ENCODE measurements at regions not wholly inside any gene's neighbourhood (a gene's known extent, or its start where the extent isn't known, plus 50 kb on each side); places are given as distances from the start of the nearest gene placed in this dataset.

DNA sequence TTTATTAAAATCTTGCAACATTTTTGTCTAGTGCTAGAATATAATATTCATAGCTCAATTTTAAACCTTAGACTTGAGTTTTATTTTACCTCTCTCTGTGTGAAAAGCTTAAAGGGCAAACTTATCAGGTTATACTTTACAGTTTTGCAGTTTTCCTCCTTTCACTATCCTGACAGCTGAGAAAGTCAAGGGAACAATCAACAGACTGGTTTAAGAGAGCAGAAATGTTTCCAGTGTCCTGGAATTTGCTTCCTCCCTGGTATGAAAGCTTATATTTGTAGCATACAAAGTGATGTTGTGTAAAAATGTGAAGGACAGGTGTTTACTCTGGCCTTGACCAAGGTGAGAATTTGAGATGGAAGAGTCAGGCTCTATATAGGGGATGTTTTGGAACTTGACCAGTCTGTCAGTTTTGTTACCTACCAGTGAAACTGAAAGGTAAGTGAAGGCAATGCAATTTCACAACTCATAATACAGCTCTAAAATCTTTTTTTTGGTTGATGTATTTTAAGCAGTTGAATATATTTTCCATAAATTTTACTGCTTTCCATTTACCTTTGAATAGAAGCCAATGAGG is 64.6 kb downstream of the FHIP1A start:
- H3K4me3 Mint-ChIP-seq: no peak overlapping the region
- POLR2A ChIA-PET: no interaction called here

DNA sequence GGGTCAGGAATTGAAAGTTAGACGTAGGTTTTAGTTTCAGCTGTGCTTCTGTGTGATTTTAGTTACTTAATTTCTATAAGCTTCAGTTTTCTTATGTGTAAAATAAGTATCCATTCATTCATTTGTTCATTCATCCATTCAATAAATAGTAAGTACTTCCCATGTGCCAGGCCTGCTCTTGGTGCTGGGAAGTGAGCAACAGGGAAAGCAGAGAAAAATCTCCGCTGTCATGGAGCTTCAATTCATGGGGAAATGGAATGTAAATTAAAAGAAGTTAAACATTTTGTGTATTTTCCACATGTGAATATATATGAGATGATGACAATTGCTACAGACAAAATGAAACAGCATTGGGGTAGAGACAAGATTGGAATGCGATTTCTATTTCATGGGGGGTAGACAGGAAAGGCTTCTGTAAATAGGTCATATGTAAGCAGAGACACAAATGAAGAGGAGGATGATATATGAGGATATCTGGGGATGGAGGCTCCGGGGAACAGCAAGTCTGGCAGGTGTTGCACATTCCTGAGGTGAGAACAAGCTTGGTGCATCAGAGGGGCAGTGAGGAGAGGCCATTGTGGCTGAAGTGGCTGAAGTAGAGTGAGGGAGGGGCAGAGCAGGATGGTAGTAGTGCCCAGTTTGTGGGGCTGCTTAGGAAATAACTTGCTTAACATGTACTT is 66.2 kb downstream of the FHIP1A start:
- H3K27ac ChIP-seq (ENCODE audit: low read depth, low read length): no peak overlapping the region
- Mint-ChIP-seq H3K4me1 (no peaks in the 10 kb centered on the region), H3K36me3 (no peaks in the 10 kb centered on the region), H3K27me3 (peaks cover 12 to 25% of the 10 kb centered on the region in 2 donors), H3K9me3 (peaks cover 0 to 3% (median 0%) of the 10 kb centered on the region in 5 donors), H3K27ac (no peak overlapping the region), H3K4me3 (no peak overlapping the region)
- no peaks in the 10 kb centered on the region for H3K9me3 ChIP-seq (ENCODE audit: low read length)
- no peak for DNase-seq
- H3K36me3 ChIP-seq (ENCODE audit: insufficient read depth, low read length): no peaks in the 10 kb centered on the region
- no peak overlapping the region for H3K4me3 ChIP-seq (ENCODE audit: low read length)
- POLR2A ChIA-PET: no interaction called here
- CTCF ChIA-PET: no interaction called here
- H3K4me1 ChIP-seq (ENCODE audit: insufficient read depth, low read length): no peaks in the 10 kb centered on the region
- H3K27me3 ChIP-seq (ENCODE audit: insufficient read depth, low read length, poor library complexity, severe bottlenecking): no peaks in the 10 kb centered on the region

More for the DNA sequence above, 64.6 kb downstream of the FHIP1A start:
- CTCF ChIA-PET: no interaction called here
- Mint-ChIP-seq H3K27ac (no peak overlapping the region), H3K36me3 (no peaks in the 10 kb centered on the region), H3K9me3 (peaks cover 0 to 3% (median 0%) of the 10 kb centered on the region in 5 donors), H3K27me3 (peaks cover 12 to 28% of the 10 kb centered on the region in 2 donors), H3K4me1 (no peaks in the 10 kb centered on the region)
- Histone ChIP-seq H3K9me3 (ENCODE audit: low read length) (no peaks in the 10 kb centered on the region), H3K4me3 (ENCODE audit: low read length) (no peak overlapping the region), H3K27me3 (ENCODE audit: insufficient read depth, low read length, poor library complexity, severe bottlenecking) (no peaks in the 10 kb centered on the region), H3K4me1 (ENCODE audit: insufficient read depth, low read length) (no peaks in the 10 kb centered on the region), H3K27ac (ENCODE audit: low read depth, low read length) (no peak overlapping the region), H3K36me3 (ENCODE audit: insufficient read depth, low read length) (no peaks in the 10 kb centered on the region)
- no peak for DNase-seq

DNA sequence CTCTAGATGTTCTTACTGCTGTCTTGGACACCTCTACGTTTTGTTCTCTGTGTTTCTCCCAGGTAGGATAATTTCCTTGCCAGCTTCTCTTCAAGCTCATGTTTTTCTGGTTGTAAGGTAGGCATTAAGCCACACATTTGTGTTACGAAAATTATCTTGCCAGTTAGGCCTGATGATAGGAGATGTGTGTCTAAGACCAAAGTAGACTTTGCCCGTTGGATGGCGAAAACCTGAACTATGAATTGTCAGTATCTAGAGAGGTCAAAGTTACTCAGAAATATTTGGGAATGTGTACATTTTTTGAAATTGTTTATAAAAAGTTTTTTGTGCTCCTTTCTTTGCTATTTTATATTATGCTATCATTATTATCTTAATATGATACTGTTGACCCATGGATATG is 72.8 kb downstream of the FHIP1A start:
- H3K4me1 Mint-ChIP-seq: no peaks in the 10 kb centered on the region
- H3K9me3 Mint-ChIP-seq: no peaks in the 10 kb centered on the region
- no peak for DNase-seq
- CTCF ChIA-PET: no interaction called here
- H3K4me3 Mint-ChIP-seq: no peak overlapping the region
- H3K4me1 ChIP-seq (ENCODE audit: insufficient read depth, low read length): no peaks in the 10 kb centered on the region
- no peaks in the 10 kb centered on the region for H3K36me3 ChIP-seq (ENCODE audit: insufficient read depth, low read length)
- H3K27me3 ChIP-seq (ENCODE audit: insufficient read depth, low read length, poor library complexity, severe bottlenecking): no peaks in the 10 kb centered on the region
- POLR2A ChIA-PET: no interaction called here
- no peaks in the 10 kb centered on the region for H3K9me3 ChIP-seq (ENCODE audit: low read length)
- peaks cover 7 to 21% of the 10 kb centered on the region in 2 donors for H3K27me3 Mint-ChIP-seq
- no peak overlapping the region for H3K27ac Mint-ChIP-seq
- H3K36me3 Mint-ChIP-seq: no peaks in the 10 kb centered on the region
- no peak overlapping the region for H3K4me3 ChIP-seq (ENCODE audit: low read length)
- no peak overlapping the region for H3K27ac ChIP-seq (ENCODE audit: low read depth, low read length)

DNA sequence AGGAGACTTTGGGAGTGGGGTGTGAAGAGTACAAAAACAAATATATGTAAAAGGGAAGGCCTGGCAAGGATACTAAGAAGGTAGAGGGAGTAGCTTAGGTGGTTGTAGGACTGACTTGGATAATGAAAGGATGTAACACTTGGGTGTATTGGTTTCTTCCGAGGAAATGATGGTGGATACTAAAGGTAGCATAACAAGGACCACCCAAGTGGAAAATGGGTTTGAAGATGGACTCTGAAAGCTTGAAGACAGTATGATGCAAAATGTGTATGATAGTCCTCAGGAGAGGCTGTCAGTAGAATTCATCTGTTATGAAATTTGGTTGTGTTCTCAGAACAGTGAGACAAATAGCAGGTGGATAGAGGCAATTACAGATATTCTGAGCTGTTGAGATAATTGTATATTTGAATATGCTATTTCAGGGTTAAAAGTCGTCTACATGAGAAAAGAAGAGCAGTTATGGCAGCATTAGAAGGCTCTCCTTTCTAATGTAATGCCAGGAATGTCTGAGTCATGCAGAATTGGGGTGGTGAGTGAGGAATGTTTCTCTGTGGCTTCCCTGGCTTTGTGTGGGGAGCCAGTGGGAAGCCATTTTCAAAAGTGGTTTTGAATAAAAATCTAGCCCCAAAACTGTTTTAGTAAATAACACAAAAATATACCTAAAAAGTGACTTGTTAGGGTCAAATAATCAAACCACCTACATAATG is 75.6 kb downstream of the FHIP1A start:
- Mint-ChIP-seq H3K4me1 (no peaks in the 10 kb centered on the region), H3K4me3 (no peak overlapping the region), H3K36me3 (peaks cover 0 to 13% (median 0%) of the 10 kb centered on the region in 3 donors), H3K27me3 (peaks cover 15 to 39% of the 10 kb centered on the region in 2 donors), H3K9me3 (peaks cover 0 to 10% (median 5%) of the 10 kb centered on the region in 5 donors), H3K27ac (no peak overlapping the region)
- Histone ChIP-seq H3K36me3 (ENCODE audit: insufficient read depth, low read length) (no peaks in the 10 kb centered on the region), H3K27ac (ENCODE audit: low read depth, low read length) (no peak overlapping the region), H3K4me1 (ENCODE audit: insufficient read depth, low read length) (no peaks in the 10 kb centered on the region), H3K9me3 (ENCODE audit: low read length) (no peaks in the 10 kb centered on the region), H3K4me3 (ENCODE audit: low read length) (no peak overlapping the region), H3K27me3 (ENCODE audit: insufficient read depth, low read length, poor library complexity, severe bottlenecking) (peaks cover 3% of the 10 kb centered on the region)
- DNase-seq: no peak
- ChIA-PET CTCF (no interaction called here), POLR2A (no interaction called here)

DNA sequence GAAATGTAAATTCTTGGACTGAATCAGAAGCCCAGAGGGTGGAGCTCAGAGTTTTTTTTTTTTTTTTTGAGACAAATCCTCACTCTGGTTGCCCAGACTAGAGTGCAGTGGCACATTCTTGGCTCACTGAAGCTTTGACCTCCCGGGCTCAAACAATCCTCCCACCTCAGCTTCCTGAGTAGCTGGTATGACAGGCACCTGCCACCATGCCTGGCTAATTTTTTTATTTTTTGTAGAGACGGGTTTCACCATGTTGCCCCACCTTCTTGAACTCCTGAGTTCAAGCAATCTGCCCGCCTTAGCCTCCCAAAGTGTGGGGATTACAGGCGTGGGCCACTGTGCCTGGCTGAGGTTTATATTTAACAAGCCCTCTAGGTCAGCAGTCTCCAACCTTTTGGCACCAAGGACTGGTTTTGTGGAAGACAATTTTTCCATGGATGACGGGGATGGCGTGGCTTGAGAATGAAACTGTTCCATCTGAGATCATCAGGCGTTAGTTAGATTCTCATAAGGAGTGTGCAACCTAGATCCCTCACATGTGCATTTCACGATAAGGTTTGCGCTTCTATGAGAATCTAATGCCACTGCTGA is 76.7 kb downstream of the FHIP1A start:
- POLR2A ChIA-PET: no interaction called here
- peaks cover 15 to 37% of the 10 kb centered on the region in 2 donors for H3K27me3 Mint-ChIP-seq
- Histone ChIP-seq H3K27me3 (ENCODE audit: insufficient read depth, low read length, poor library complexity, severe bottlenecking) (peaks cover 3% of the 10 kb centered on the region), H3K27ac (ENCODE audit: low read depth, low read length) (no peak overlapping the region), H3K4me1 (ENCODE audit: insufficient read depth, low read length) (no peaks in the 10 kb centered on the region), H3K4me3 (ENCODE audit: low read length) (no peak overlapping the region), H3K9me3 (ENCODE audit: low read length) (no peaks in the 10 kb centered on the region), H3K36me3 (ENCODE audit: insufficient read depth, low read length) (no peaks in the 10 kb centered on the region)
- H3K4me1 Mint-ChIP-seq: no peaks in the 10 kb centered on the region
- H3K4me3 Mint-ChIP-seq: no peak overlapping the region
- peaks cover 0 to 13% (median 0%) of the 10 kb centered on the region in 3 donors for H3K36me3 Mint-ChIP-seq
- no peak overlapping the region for H3K27ac Mint-ChIP-seq
- DNase-seq: no peak
- CTCF ChIA-PET: no interaction called here
- H3K9me3 Mint-ChIP-seq: peaks cover 0 to 15% (median 5%) of the 10 kb centered on the region in 5 donors

DNA sequence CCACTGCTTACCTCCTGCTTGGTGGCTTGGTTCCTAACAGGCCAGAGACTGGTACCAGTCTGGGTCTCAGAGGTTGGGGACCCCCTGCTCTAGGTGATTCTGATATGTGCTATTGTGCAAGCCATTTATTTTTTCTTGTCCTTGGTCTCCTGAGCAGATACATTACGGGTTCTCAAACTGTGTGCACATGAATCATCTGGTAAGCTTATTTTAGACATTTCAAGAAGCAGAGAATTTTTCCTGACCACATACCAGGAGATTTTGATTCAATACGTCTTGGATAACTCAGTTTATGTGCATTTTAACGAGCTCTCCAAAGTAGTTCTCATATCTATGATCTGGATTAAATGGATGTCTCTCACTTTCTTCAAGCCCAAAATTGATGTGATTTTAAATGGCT is 77.2 kb downstream of the FHIP1A start:
- H3K4me1 ChIP-seq (ENCODE audit: insufficient read depth, low read length): no peaks in the 10 kb centered on the region
- Mint-ChIP-seq H3K4me3 (no peak overlapping the region), H3K36me3 (peaks cover 0 to 13% (median 0%) of the 10 kb centered on the region in 3 donors), H3K27ac (no peak overlapping the region), H3K4me1 (no peaks in the 10 kb centered on the region), H3K27me3 (peaks cover 13 to 35% of the 10 kb centered on the region in 2 donors), H3K9me3 (peaks cover 0 to 21% (median 9%) of the 10 kb centered on the region in 5 donors)
- peaks cover 3% of the 10 kb centered on the region for H3K27me3 ChIP-seq (ENCODE audit: insufficient read depth, low read length, poor library complexity, severe bottlenecking)
- H3K4me3 ChIP-seq (ENCODE audit: low read length): no peak overlapping the region
- DNase-seq: no peak
- no peaks in the 10 kb centered on the region for H3K9me3 ChIP-seq (ENCODE audit: low read length)
- no peak overlapping the region for H3K27ac ChIP-seq (ENCODE audit: low read depth, low read length)
- POLR2A ChIA-PET: no interaction called here
- H3K36me3 ChIP-seq (ENCODE audit: insufficient read depth, low read length): no peaks in the 10 kb centered on the region
- CTCF ChIA-PET: no interaction called here

DNA sequence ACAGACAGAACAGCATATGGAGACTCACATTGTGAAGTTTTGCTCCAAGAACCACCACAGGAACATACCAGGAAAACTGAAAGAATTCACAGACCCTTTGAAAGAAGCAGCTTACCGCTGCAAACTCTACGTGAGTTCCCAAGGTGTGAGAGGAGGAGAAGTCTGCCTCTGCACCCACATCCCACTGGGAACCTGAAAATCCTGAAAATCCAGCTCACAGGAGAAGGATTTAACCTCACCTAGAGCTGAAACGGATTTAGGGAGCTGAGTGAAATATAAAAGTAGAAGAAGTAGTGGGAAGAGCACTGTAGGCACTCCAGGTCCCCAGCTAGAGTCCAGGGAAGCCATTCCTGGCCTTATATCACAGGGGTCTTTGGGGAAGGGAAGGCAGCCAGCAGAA is 80.0 kb downstream of the FHIP1A start:
- Histone ChIP-seq H3K4me1 (ENCODE audit: insufficient read depth, low read length) (no peaks in the 10 kb centered on the region), H3K9me3 (ENCODE audit: low read length) (no peaks in the 10 kb centered on the region), H3K27me3 (ENCODE audit: insufficient read depth, low read length, poor library complexity, severe bottlenecking) (peaks cover 3% of the 10 kb centered on the region), H3K27ac (ENCODE audit: low read depth, low read length) (no peak overlapping the region), H3K4me3 (ENCODE audit: low read length) (no peak overlapping the region), H3K36me3 (ENCODE audit: insufficient read depth, low read length) (no peaks in the 10 kb centered on the region)
- CTCF ChIA-PET: interaction anchor here (1.4 kb wide), 1 partner anchor 10 kb away, joined by 3 read pairs; no protein-coding TSS in a partner anchor
- Mint-ChIP-seq H3K27ac (no peak overlapping the region), H3K4me1 (no peaks in the 10 kb centered on the region), H3K9me3 (peaks cover 0 to 29% (median 26%) of the 10 kb centered on the region in 5 donors), H3K27me3 (peaks cover 13 to 29% of the 10 kb centered on the region in 2 donors), H3K36me3 (peaks cover 0 to 16% (median 0%) of the 10 kb centered on the region in 3 donors), H3K4me3 (no peak overlapping the region)
- POLR2A ChIA-PET: no interaction called here
- DNase-seq: no peak

Data from CD8-positive, alpha-beta memory T cell (primary cell).